ENCODE measurements at regions not wholly inside any gene's neighbourhood (a gene's known extent, or its start where the extent isn't known, plus 50 kb on each side); places are given as distances from the start of the nearest gene placed in this dataset.

- TF ChIP-seq MTA2 (IDR thresholded peaks at IDR 0.05; ENCODE audit: low read depth) (0 out of 2 replicates have a peak, but pooled peaks have one; percentile 12), IKZF2 (IDR thresholded peaks at IDR 0.05) (peak in 1 of 2 experiments; percentile 33; a peak in 1 of 4 replicates), IKZF1 (conservative IDR thresholded peaks at IDR 0.05) (0 out of 2 replicates have a peak, but pooled peaks have one; percentile 24), ZNF622 (IDR thresholded peaks at IDR 0.05) (no peak)
- Histone ChIP-seq H3K36me3 (ENCODE audit: control insufficient read depth in 2 of 2, insufficient read depth in 2 of 2, low read length in 1 of 2) (no peaks in the 10 kb centered on the region), H3K9me3 (replicated peaks; ENCODE audit: control insufficient read depth, insufficient read depth, low read length) (no peaks in the 10 kb centered on the region), H3K4me1 (ENCODE audit: control insufficient read depth, insufficient read depth, low read length) (no peaks in the 10 kb centered on the region), H2AFZ (ENCODE audit: control insufficient read depth, low read depth, low read length) (no peak overlapping the region), H3K27me3 (replicated peaks in 1 of 2; ENCODE audit: control insufficient read depth in 2 of 2, insufficient read depth in 2 of 2, low read length in 1 of 2) (no peaks in the 10 kb centered on the region), H3K27ac (ENCODE audit: control insufficient read depth, insufficient read depth) (no peak overlapping the region), H4K20me1 (ENCODE audit: control insufficient read depth, insufficient read depth) (no peaks in the 10 kb centered on the region), H3K4me3 (no peak overlapping the region), H3K4me2 (ENCODE audit: control insufficient read depth, insufficient read depth) (no peak overlapping the region), H3K79me2 (ENCODE audit: control insufficient read depth, insufficient read depth, low read length) (no peaks in the 10 kb centered on the region), H3K9ac (ENCODE audit: control insufficient read depth, insufficient read depth, low read length) (no peak overlapping the region)
- ATAC-seq (peak; percentile 77), DNase-seq (ENCODE audit: low read depth, low spot score) (no peak), FAIRE-seq (no peak)
- ChIA-PET SMC1A (ENCODE audit: uncharacterized antibody, unreplicated experiment) (no interaction called here), CTCF (no interaction called here), POLR2A (no interaction called here), RAD21 (ENCODE audit: unreplicated experiment) (no interaction called here)
- WGBS (ENCODE audit: insufficient coverage, insufficient replicate concordance, low lambda C conversion rate, missing lambda C conversion rate): 0% methylated on average over 2 of the region's 2 CpGs
- intact Hi-C loops (cut with micrococcal nuclease; ENCODE audit: unreplicated experiment): no loop called here
- BruUV-seq (replicated peaks): no TSS peak
- in situ Hi-C loops (cut with MboI): no loop called here
Measured at GRCh38 chr6:98678481-98678880, 155.9 kb upstream of the POU3F2 start.

GRCh38 chr6:98686008-98686601, 148.3 kb upstream of the POU3F2 start:
- ChIA-PET CTCF (interaction anchor here (1.0 kb wide), 1 partner anchor 92 kb away, joined by 3 read pairs; no protein-coding TSS in a partner anchor), SMC1A (ENCODE audit: uncharacterized antibody, unreplicated experiment) (no interaction called here), RAD21 (ENCODE audit: unreplicated experiment) (interaction anchor here (1.1 kb wide), 1 partner anchor 26 kb away, joined by 3 read pairs; no protein-coding TSS in a partner anchor), POLR2A (interaction anchor here (0.6 kb wide), 1 partner anchor 47 kb away, joined by 6 read pairs; no protein-coding TSS in a partner anchor)
- DNase-seq (ENCODE audit: low read depth, low spot score) (no peak), ATAC-seq (no peak), FAIRE-seq (no peak)
- Histone ChIP-seq H3K36me3 (ENCODE audit: control insufficient read depth in 2 of 2, insufficient read depth in 2 of 2, low read length in 1 of 2) (no peaks in the 10 kb centered on the region), H2AFZ (ENCODE audit: control insufficient read depth, low read depth, low read length) (no peak overlapping the region), H3K27ac (ENCODE audit: control insufficient read depth, insufficient read depth) (no peak overlapping the region), H3K9me3 (replicated peaks; ENCODE audit: control insufficient read depth, insufficient read depth, low read length) (no peaks in the 10 kb centered on the region), H3K4me2 (ENCODE audit: control insufficient read depth, insufficient read depth) (no peak overlapping the region), H3K79me2 (ENCODE audit: control insufficient read depth, insufficient read depth, low read length) (no peaks in the 10 kb centered on the region), H3K9ac (ENCODE audit: control insufficient read depth, insufficient read depth, low read length) (no peak overlapping the region), H3K4me1 (ENCODE audit: control insufficient read depth, insufficient read depth, low read length) (no peaks in the 10 kb centered on the region), H3K27me3 (replicated peaks in 1 of 2; ENCODE audit: control insufficient read depth in 2 of 2, insufficient read depth in 2 of 2, low read length in 1 of 2) (no peaks in the 10 kb centered on the region), H3K4me3 (no peak overlapping the region), H4K20me1 (ENCODE audit: control insufficient read depth, insufficient read depth) (no peaks in the 10 kb centered on the region)
- TF ChIP-seq ATF2 (IDR thresholded peaks at IDR 0.05; ENCODE audit: low read length): no peak
- TF ChIP-seq EGR1 (IDR thresholded peaks at IDR 0.05; ENCODE audit: borderline replicate concordance in 1 of 2, low read depth in 2 of 2, low read length in 2 of 2): no peak
- TF ChIP-seq FOS (IDR thresholded peaks at IDR 0.05; ENCODE audit: borderline replicate concordance, extremely low read depth, insufficient read length): no peak
- TF ChIP-seq JUND (IDR thresholded peaks at IDR 0.05; ENCODE audit: low read depth, low read length): no peak
- TF ChIP-seq SMARCA5 (IDR thresholded peaks at IDR 0.05): no peak
- 0% methylated on average over 1 of the region's 1 CpG for WGBS (ENCODE audit: insufficient coverage, insufficient replicate concordance, low lambda C conversion rate, missing lambda C conversion rate)
- intact Hi-C loops (cut with micrococcal nuclease; ENCODE audit: unreplicated experiment) (no loop called here), in situ Hi-C loops (cut with MboI) (no loop called here)
- no TSS peak for BruUV-seq (replicated peaks)

Data from GM12878 (cell line).